ENCODE measurements at regions not wholly inside any gene's neighbourhood (a gene's known extent, or its start where the extent isn't known, plus 50 kb on each side); places are given as distances from the start of the nearest gene placed in this dataset.
"Not testable (repeated sequence)": the region's sequence is repeated elsewhere in the genome, so short reads cannot be mapped to it uniquely, and the experiment has no call there.

- H3K27me3 ChIP-seq: no peaks in the 10 kb centered on the region
- no peaks in the 10 kb centered on the region for H3K9me3 ChIP-seq
- TF ChIP-seq CTCF (IDR thresholded peaks at IDR 0.05): no peak
- intact Hi-C loops (cut with DNase I; ENCODE audit: low total_unique reads): no loop called here
- no peaks in the 10 kb centered on the region for H3K36me3 ChIP-seq
- DNase-seq: no peak
- H3K4me1 ChIP-seq: no peaks in the 10 kb centered on the region
- no peak overlapping the region for H3K27ac ChIP-seq
- H3K4me3 ChIP-seq: no peak overlapping the region
These were observed 153.6 kb upstream of the ZNF804A start for GRCh38 chr2:184444623-184445223.

- Histone ChIP-seq H3K27ac (no peak overlapping the region), H3K36me3 (no peaks in the 10 kb centered on the region), H3K9me3 (no peaks in the 10 kb centered on the region), H3K4me1 (no peaks in the 10 kb centered on the region), H3K4me3 (no peak overlapping the region), H3K27me3 (no peaks in the 10 kb centered on the region)
- TF ChIP-seq CTCF (IDR thresholded peaks at IDR 0.05): no peak
- no peak for DNase-seq
- intact Hi-C loops (cut with DNase I; ENCODE audit: low total_unique reads): no loop called here
These were observed 148.6 kb upstream of the ZNF804A start for GRCh38 chr2:184449760-184450159.

GRCh38 chr2:184452907-184453306, 145.4 kb upstream of the ZNF804A start:
- TF ChIP-seq CTCF (IDR thresholded peaks at IDR 0.05): no peak
- no peak overlapping the region for H3K27ac ChIP-seq
- intact Hi-C loops (cut with DNase I; ENCODE audit: low total_unique reads): no loop called here
- H3K4me1 ChIP-seq: no peaks in the 10 kb centered on the region
- DNase-seq: no peak
- H3K27me3 ChIP-seq: no peaks in the 10 kb centered on the region
- no peaks in the 10 kb centered on the region for H3K9me3 ChIP-seq
- no peak overlapping the region for H3K4me3 ChIP-seq
- H3K36me3 ChIP-seq: no peaks in the 10 kb centered on the region

- Histone ChIP-seq H3K4me3 (no peak overlapping the region), H3K27me3 (no peaks in the 10 kb centered on the region), H3K4me1 (no peaks in the 10 kb centered on the region), H3K9me3 (no peaks in the 10 kb centered on the region), H3K36me3 (no peaks in the 10 kb centered on the region), H3K27ac (no peak overlapping the region)
- TF ChIP-seq CTCF (IDR thresholded peaks at IDR 0.05): no peak
- DNase-seq: no peak
- intact Hi-C loops (cut with DNase I; ENCODE audit: low total_unique reads): no loop called here
These were observed 142.7 kb upstream of the ZNF804A start for GRCh38 chr2:184455624-184456023.

- not testable (repeated sequence) for H3K9me3 ChIP-seq
These were observed 141.6 kb upstream of the ZNF804A start for GRCh38 chr2:184456693-184457092.

GRCh38 chr2:184463102-184463865, 135.0 kb upstream of the ZNF804A start:
- no peaks in the 10 kb centered on the region for H3K27me3 ChIP-seq
- H3K4me1 ChIP-seq: no peaks in the 10 kb centered on the region
- H3K36me3 ChIP-seq: no peaks in the 10 kb centered on the region
- H3K9me3 ChIP-seq: no peaks in the 10 kb centered on the region
- H3K4me3 ChIP-seq: no peak overlapping the region
- no peak for DNase-seq
- intact Hi-C loops (cut with DNase I; ENCODE audit: low total_unique reads): no loop called here
- TF ChIP-seq CTCF (IDR thresholded peaks at IDR 0.05): no peak
- H3K27ac ChIP-seq: no peak overlapping the region

More at GRCh38 chr2:184456693-184457092, 141.6 kb upstream of the ZNF804A start:
- intact Hi-C loops (cut with DNase I; ENCODE audit: low total_unique reads); H3K27ac ChIP-seq; H3K27me3 ChIP-seq; H3K36me3 ChIP-seq; DNase-seq; H3K4me3 ChIP-seq; H3K4me1 ChIP-seq: not testable (repeated sequence)

All from tibial artery (tissue), 4 donors.